HEK293T (cell line): ENCODE measurements at regions not wholly inside any gene's neighbourhood (a gene's known extent, or its start where the extent isn't known, plus 50 kb on each side); places are given as distances from the start of the nearest gene placed in this dataset.

Experiments used
- ARNT ChIP-seq: fragments of 450-650 bp; IDR thresholded peaks from 2 replicates; pipeline ENCODE4 v1.6.1; 2017; ENCODE audit warnings: mild to moderate bottlenecking
- FOXK2 ChIP-seq: fragments of 450-650 bp; IDR thresholded peaks from 2 replicates; pipeline ENCODE4 v1.6.1; 2016; ENCODE audit warnings: mild to moderate bottlenecking
- SUZ12 ChIP-seq: fragments of 450-650 bp; IDR thresholded peaks from 2 replicates; pipeline ENCODE4 v1.6.1; 2016; ENCODE audit warnings: mild to moderate bottlenecking
- ZNF384 ChIP-seq: fragments of 450-650 bp; IDR thresholded peaks from 2 replicates; pipeline ENCODE4 v1.6.1; 2016

- no peak for TF ChIP-seq ZNF384
- TF ChIP-seq ARNT: no peak
- no peak for TF ChIP-seq SUZ12
- TF ChIP-seq FOXK2: no peak
Observed at GRCh38 chr20:57871237-57871632, 161.4 kb upstream of the PMEPA1 start.
